Stomach (tissue), 4 donors: ENCODE measurements at regions not wholly inside any gene's neighbourhood (a gene's known extent, or its start where the extent isn't known, plus 50 kb on each side); places are given as distances from the start of the nearest gene placed in this dataset.

ENCODE experiments used
- CTCF ChIP-seq, 7 experiments: fragments of 450-650 bp in 4 of 7; fragments of 200-600 bp in 3 of 7; sonication (generic) in 3 of 7; IDR thresholded peaks; one replicate each; pipeline ENCODE4 v1.5.1; 2016 to 2019; ENCODE audit warnings: antibody characterized with exemption in 7 of 7, control low read depth in 2 of 7, mild to moderate bottlenecking in 1 of 7
- EP300 ChIP-seq: sonication (generic); formaldehyde crosslinking; IDR thresholded peaks from one replicate; pipeline ENCODE4 v1.6.1; 2017; ENCODE audit warnings: antibody characterized with exemption
- POLR2A ChIP-seq, 4 donors: fragments of 450-650 bp; IDR thresholded peaks; one replicate each; pipeline ENCODE4 v1.6.1; 2016; ENCODE audit warnings: antibody characterized with exemption in 4 of 4, control low read depth in 2 of 4, mild to moderate bottlenecking in 1 of 4, moderate library complexity in 1 of 4
- POLR2AphosphoS5 ChIP-seq, 3 donors: sonication (generic); formaldehyde crosslinking; IDR thresholded peaks; one replicate each; pipeline ENCODE4 v1.6.1; 2016; ENCODE audit warnings: antibody characterized with exemption in 3 of 3

DNA sequence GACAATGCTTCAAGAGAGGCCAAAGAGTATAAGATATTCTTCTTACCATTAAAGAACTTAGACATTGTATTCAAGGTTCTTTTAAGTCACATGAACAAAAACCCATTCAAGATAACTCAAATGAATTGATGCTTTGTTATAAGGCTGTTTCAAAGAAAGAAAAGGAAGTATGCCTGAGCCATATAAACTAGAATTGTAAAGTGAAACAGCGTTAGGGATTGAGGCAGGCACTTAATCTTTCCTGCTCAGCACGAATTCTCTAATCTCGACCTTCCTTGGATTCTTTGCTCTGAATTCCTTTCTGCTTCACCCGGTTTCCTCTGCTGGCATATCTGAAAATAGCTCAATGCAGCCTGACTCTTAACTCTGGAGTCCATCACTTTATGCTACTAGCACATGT is 595.4 kb downstream of the DIAPH3 start:
- no peak for TF ChIP-seq CTCF (IDR thresholded peaks at IDR 0.05)
- TF ChIP-seq EP300: no peak
- TF ChIP-seq POLR2AphosphoS5 (IDR thresholded peaks at IDR 0.05): no peak
- no peak for TF ChIP-seq POLR2A (IDR thresholded peaks at IDR 0.05)
